ENCODE measurements at regions not wholly inside any gene's neighbourhood (a gene's known extent, or its start where the extent isn't known, plus 50 kb on each side); places are given as distances from the start of the nearest gene placed in this dataset.

GRCh38 chr22:17284466-17284865 lies 65.2 kb upstream of the ADA2 start:
- no peak for TF ChIP-seq CTCF (conservative IDR thresholded peaks at IDR 0.05)
- no peak for TF ChIP-seq ZFX (IDR thresholded peaks at IDR 0.05)
